H1 (cell line): ENCODE measurements at regions not wholly inside any gene's neighbourhood (a gene's known extent, or its start where the extent isn't known, plus 50 kb on each side); places are given as distances from the start of the nearest gene placed in this dataset.

Source experiments
- CTCF ChIA-PET: fragments of 300-600 bp; sonication (Branson Sonifier 250); formaldehyde crosslinking; loops from one replicate; lab custom pipeline; 2021; ENCODE audit not compliant: partially characterized antibody; lab: Charles Lee
- POLR2A ChIA-PET: fragments of 300-600 bp; sonication (Branson Sonifier 250); formaldehyde crosslinking; loops from one replicate; lab custom pipeline; 2021; ENCODE audit warnings: inconsistent platforms; ENCODE audit not compliant: partially characterized antibody; lab: Charles Lee
- DNase-seq, 2 experiments: peaks; one replicate each; pipeline versions ENCODE4 v3.0.0 to v3.0.0-alpha.2; 2010 to 2022; ENCODE audit warnings: low spot score in 2 of 2, low read depth in 1 of 2, mixed read lengths in 1 of 2
- FAIRE-seq: peaks from 2 replicates; lab custom pipeline; 2011; peaks lifted over from hg19 to GRCh38; lab: Jason Lieb, UNC
- H2AFZ ChIP-seq: 2 replicates; pipeline ENCODE4 v1.8.1; 2012; ENCODE audit warnings: low read length, inconsistent platforms
- H2AK5ac ChIP-seq: 2 replicates; pipeline ENCODE4 v1.6.1; 2013; ENCODE audit warnings: low read depth, low read length
- H2BK120ac ChIP-seq: replicated peaks from 2 replicates; pipeline ENCODE3; 2013; ENCODE audit warnings: low read depth, low read length, inconsistent platforms
- H2BK12ac ChIP-seq: 2 replicates; pipeline ENCODE4 v1.6.1; 2013; ENCODE audit warnings: low read depth, low read length
- H2BK15ac ChIP-seq: 2 replicates; pipeline ENCODE4 v1.6.1; 2013; ENCODE audit warnings: low read length
- H2BK20ac ChIP-seq: 2 replicates; pipeline ENCODE4 v1.6.1; 2013; ENCODE audit warnings: low read length
- H2BK5ac ChIP-seq: 2 replicates; pipeline ENCODE4 v1.6.1; 2013; ENCODE audit warnings: low read depth, low read length
- H3K14ac ChIP-seq: 2 replicates; pipeline ENCODE4 v1.6.1; 2013; ENCODE audit warnings: inconsistent platforms; ENCODE audit not compliant: insufficient read length
- H3K18ac ChIP-seq: 2 replicates; pipeline ENCODE4 v1.6.1; 2013; ENCODE audit warnings: low read length; ENCODE audit errors: extremely low read depth
- H3K23ac ChIP-seq: 2 replicates; pipeline ENCODE4 v1.6.1; 2013; ENCODE audit warnings: inconsistent platforms; ENCODE audit not compliant: insufficient read length
- H3K23me2 ChIP-seq: 2 replicates; pipeline ENCODE4 v1.6.1; 2013; ENCODE audit warnings: low read depth, low read length
- H3K27ac ChIP-seq: 2 replicates; pipeline ENCODE4 v1.6.1; 2011; ENCODE audit warnings: low read depth, low read length, inconsistent platforms
- H3K27me3 ChIP-seq, 4 experiments: replicated peaks in 1 of 4; 1 replicate in 1 of 4; 2 replicates in 3 of 4; pipeline versions ENCODE4 v1.6.1 to v1.8.1; 2011 to 2013; ENCODE audit warnings: low read length in 3 of 4, mild to moderate bottlenecking in 3 of 4, inconsistent platforms in 2 of 4, mixed read lengths in 2 of 4, moderate library complexity in 1 of 4; ENCODE audit not compliant: control insufficient read depth in 3 of 4, insufficient read depth in 3 of 4; ENCODE audit errors: extremely low read depth in 1 of 4
- H3K36me3 ChIP-seq, 4 experiments: 2 replicates each; pipeline versions ENCODE4 v1.6.1 to v1.8.1; 2011 to 2013; ENCODE audit warnings: mild to moderate bottlenecking in 4 of 4, low read length in 3 of 4, moderate library complexity in 2 of 4, control low read depth in 1 of 4, inconsistent platforms in 1 of 4; ENCODE audit not compliant: insufficient read depth in 4 of 4, control insufficient read depth in 2 of 4
- H3K4ac ChIP-seq: replicated peaks from 2 replicates; pipeline ENCODE3; 2013; ENCODE audit warnings: low read length, low read depth, mixed read lengths, inconsistent platforms; ENCODE audit not compliant: insufficient read length
- H3K4me1 ChIP-seq, 4 experiments: replicated peaks in 1 of 4; 1 replicate in 1 of 4; 2 replicates in 3 of 4; pipeline versions ENCODE4 v1.6.1 to v1.8.1; 2011 to 2013; ENCODE audit warnings: low read length in 3 of 4, inconsistent platforms in 2 of 4, mixed read lengths in 1 of 4; ENCODE audit not compliant: insufficient read depth in 4 of 4, control insufficient read depth in 3 of 4
- H3K4me2 ChIP-seq, 2 experiments: 2 replicates each; pipeline versions ENCODE4 v1.6.1 to v1.8.1; 2011 to 2013; ENCODE audit warnings: low read depth in 2 of 2, low read length in 2 of 2, control low read depth in 1 of 2, inconsistent platforms in 1 of 2, mild to moderate bottlenecking in 1 of 2; ENCODE audit not compliant: insufficient read depth in 1 of 2
- H3K4me3 ChIP-seq, 4 experiments: fragments of 200-600, 300-600 bp in 1 of 4; sonication (generic), shearing (Covaris generic), sonication (Bioruptor Twin) in 1 of 4; 2 replicates each; pipeline versions ENCODE4 v1.5.1 to v1.8.1; 2011 to 2016; ENCODE audit warnings: low read length in 4 of 4, low read depth in 3 of 4, control low read depth in 2 of 4, inconsistent platforms in 2 of 4, mild to moderate bottlenecking in 2 of 4, mixed read lengths in 1 of 4, moderate library complexity in 1 of 4; ENCODE audit not compliant: insufficient read depth in 2 of 4; ENCODE audit errors: extremely low read depth in 1 of 4
- H3K56ac ChIP-seq: replicated peaks from 2 replicates; pipeline ENCODE3; 2013; ENCODE audit warnings: low read depth, mild to moderate bottlenecking, mixed read lengths, low read length, inconsistent platforms; ENCODE audit not compliant: insufficient read length
- H3K79me1 ChIP-seq: 2 replicates; pipeline ENCODE4 v1.6.1; 2013; ENCODE audit warnings: low read depth, low read length, control low read depth
- H3K79me2 ChIP-seq, 2 experiments: 2 replicates each; pipeline versions ENCODE4 v1.6.1 to v1.8.1; 2012 to 2013; ENCODE audit warnings: low read length in 2 of 2, mild to moderate bottlenecking in 2 of 2, inconsistent platforms in 1 of 2; ENCODE audit not compliant: insufficient read depth in 2 of 2, control insufficient read depth in 1 of 2
- H3K9ac ChIP-seq, 4 experiments: replicated peaks in 1 of 4; 1 replicate in 1 of 4; 2 replicates in 3 of 4; pipeline versions ENCODE4 v1.6.1 to v1.8.1; 2011 to 2013; ENCODE audit warnings: low read depth in 3 of 4, low read length in 3 of 4, control low read depth in 2 of 4, mild to moderate bottlenecking in 2 of 4, moderate library complexity in 2 of 4, inconsistent platforms in 1 of 4; ENCODE audit errors: extremely low read depth in 1 of 4
- H3K9me3 ChIP-seq, 2 experiments: 2 replicates each; pipeline versions ENCODE4 v1.6.1 to v1.8.1; 2012 to 2013; ENCODE audit warnings: mild to moderate bottlenecking in 2 of 2, moderate library complexity in 2 of 2, control low read depth in 1 of 2, inconsistent platforms in 1 of 2, low read depth in 1 of 2, low read length in 1 of 2, mixed read lengths in 1 of 2; ENCODE audit not compliant: insufficient read depth in 2 of 2
- H4K20me1 ChIP-seq, 2 experiments: replicated peaks in 1 of 2; 2 replicates each; pipeline versions ENCODE3 to v1.8.1; 2011 to 2013; ENCODE audit warnings: inconsistent platforms in 2 of 2, low read length in 2 of 2, mild to moderate bottlenecking in 1 of 2; ENCODE audit not compliant: insufficient read depth in 2 of 2, control insufficient read depth in 1 of 2
- H4K5ac ChIP-seq: 2 replicates; pipeline ENCODE4 v1.6.1; 2013; ENCODE audit warnings: low read length, low read depth, mixed read lengths, inconsistent platforms; ENCODE audit not compliant: insufficient read length
- H4K8ac ChIP-seq: 2 replicates; pipeline ENCODE4 v1.8.0; 2013; ENCODE audit warnings: mild to moderate bottlenecking, moderate library complexity, low read length, inconsistent platforms; ENCODE audit not compliant: insufficient read depth; ENCODE audit errors: extremely low read depth
- H4K91ac ChIP-seq: replicated peaks from 2 replicates; pipeline ENCODE3; 2013; ENCODE audit warnings: low read length, mixed read lengths, inconsistent platforms; ENCODE audit not compliant: insufficient read length
- CREB1 ChIP-seq: IDR thresholded peaks from 2 replicates; pipeline ENCODE4 v1.6.1; 2012; ENCODE audit warnings: inconsistent platforms
- E2F6 ChIP-seq: IDR thresholded peaks from 2 replicates; pipeline ENCODE4 v1.6.1; 2012; ENCODE audit warnings: inconsistent platforms
- EP300 ChIP-seq, 2 experiments: IDR thresholded peaks; 1 replicate in 1 of 2; 2 replicates in 1 of 2; pipeline ENCODE4 v1.6.1; 2011 to 2012; ENCODE audit warnings: low read depth in 2 of 2, low read length in 2 of 2, mild to moderate bottlenecking in 2 of 2, borderline replicate concordance in 1 of 2, inconsistent platforms in 1 of 2, moderate library complexity in 1 of 2
- KDM4A ChIP-seq: IDR thresholded peaks from one replicate; pipeline ENCODE4 v1.7.1; 2012; ENCODE audit warnings: low read depth, mild to moderate bottlenecking, moderate library complexity, low read length, inconsistent platforms; ENCODE audit not compliant: severe bottlenecking
- POLR2A ChIP-seq, 2 experiments: IDR thresholded peaks; 1 replicate in 1 of 2; 2 replicates in 1 of 2; pipeline ENCODE4 v1.6.1; 2011; ENCODE audit warnings: low read depth in 2 of 2, low read length in 2 of 2, mild to moderate bottlenecking in 2 of 2; ENCODE audit errors: control extremely low read depth in 1 of 2
- WGBS, 2 experiments: shearing (Covaris generic) in 1 of 2; methylation state at CpG; one replicate each; pipeline versions ENCODE4 v1.1.6 to v1.1.7; 2013 to 2015; ENCODE audit warnings: low lambda C conversion rate in 2 of 2, mixed read lengths in 2 of 2, inconsistent platforms in 1 of 2, low coverage in 1 of 2, missing lambda C conversion rate in 1 of 2; ENCODE audit not compliant: insufficient replicate concordance in 2 of 2, insufficient coverage in 1 of 2, insufficient read length in 1 of 2; ENCODE audit errors: extremely low coverage in 1 of 2, missing lambda C conversion rate in 1 of 2; 5-methylcytosine and 5-hydroxymethylcytosine counted together

- Histone ChIP-seq H4K5ac (no peak overlapping the region), H3K79me2 (no peaks in the 10 kb centered on the region), H3K23me2 (no peaks in the 10 kb centered on the region), H2BK15ac (no peak overlapping the region), H3K27ac (no peak overlapping the region), H3K14ac (no peak overlapping the region), H3K79me1 (no peaks in the 10 kb centered on the region), H3K9me3 (no peaks in the 10 kb centered on the region), H4K91ac (no peak overlapping the region), H3K4me3 (no peak overlapping the region), H3K23ac (no peak overlapping the region), H3K4ac (no peak overlapping the region), H4K8ac (no peak overlapping the region), H4K20me1 (no peaks in the 10 kb centered on the region), H3K27me3 (no peaks in the 10 kb centered on the region), H2BK12ac (no peak overlapping the region), H3K4me1 (peaks cover 0 to 4% (median 0%) of the 10 kb centered on the region in 4 experiments; a peak in 1 of 7 replicates), H3K9ac (no peak overlapping the region), H3K56ac (no peak overlapping the region), H3K36me3 (no peaks in the 10 kb centered on the region), H2BK120ac (no peak overlapping the region), H3K4me2 (no peak overlapping the region), H2BK5ac (no peak overlapping the region), H2AK5ac (no peak overlapping the region), H2AFZ (no peak overlapping the region), H2BK20ac (no peak overlapping the region), H3K18ac (no peak overlapping the region)
- DNase-seq: no peak
- CTCF ChIA-PET: no interaction called here
- FAIRE-seq: no peak
- 90% methylated on average over 1 of the region's 1 CpG; no CpG with 5 or more reads in 1 of the 2 experiments for WGBS, 2 experiments
- POLR2A ChIA-PET: interaction anchor here (0.9 kb wide), 1 partner anchor 10 kb away, joined by 3 read pairs; no protein-coding TSS in a partner anchor
- TF ChIP-seq POLR2A (IDR thresholded peaks at IDR 0.05; ENCODE audit: control extremely low read depth in 1 of 2, low read depth in 2 of 2, low read length in 2 of 2): no peak
- TF ChIP-seq CREB1: no peak
- TF ChIP-seq E2F6: no peak
- TF ChIP-seq EP300 (IDR thresholded peaks at IDR 0.05; ENCODE audit: borderline replicate concordance in 1 of 2, low read depth in 2 of 2, low read length in 2 of 2): no peak
- TF ChIP-seq KDM4A: no peak
Observed at GRCh38 chr18:64668461-64668962, 519.6 kb upstream of the LINC00305 start.
